GM21390 (cell line): ENCODE measurements at regions not wholly inside any gene's neighbourhood (a gene's known extent, or its start where the extent isn't known, plus 50 kb on each side); places are given as distances from the start of the nearest gene placed in this dataset.
"Not testable (repeated sequence)": the region's sequence is repeated elsewhere in the genome, so short reads cannot be mapped to it uniquely, and the experiment has no call there.

Source experiments
- ATAC-seq: cut with Tn5 transposase; IDR thresholded peaks from one replicate; pipeline ENCODE4 v1.9.1; 2021; ENCODE audit not compliant: unreplicated experiment

- ATAC-seq = no peak
Observed at GRCh38 chr13:75963302-75963701, 327.2 kb downstream of the LMO7 start.

GRCh38 chr13:75961911-75962310, 325.8 kb downstream of the LMO7 start:
- ATAC-seq = no peak

DNA sequence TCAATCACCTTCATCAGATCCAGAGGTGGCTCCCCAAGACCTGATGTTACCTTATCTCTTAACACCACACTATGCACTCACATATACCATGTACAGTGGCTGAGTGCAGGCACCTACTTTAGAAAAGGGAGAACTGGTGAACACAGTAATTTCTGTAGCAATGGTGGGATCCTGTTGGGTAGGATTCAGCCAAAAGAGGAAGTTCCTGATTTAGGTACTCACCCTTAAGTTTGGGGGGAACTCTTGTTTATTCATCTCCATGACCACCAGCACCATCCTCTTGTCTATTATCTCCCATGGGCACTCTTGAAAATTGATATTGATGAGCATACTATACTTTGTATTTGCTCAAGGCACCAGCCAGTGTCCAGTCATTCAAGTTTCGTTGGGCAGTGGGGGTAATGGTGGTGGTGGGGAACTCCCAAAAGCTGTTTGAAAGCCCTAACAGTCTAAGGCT, 324.4 kb downstream of the LMO7 start:
- peak; percentile 94 for ATAC-seq

DNA sequence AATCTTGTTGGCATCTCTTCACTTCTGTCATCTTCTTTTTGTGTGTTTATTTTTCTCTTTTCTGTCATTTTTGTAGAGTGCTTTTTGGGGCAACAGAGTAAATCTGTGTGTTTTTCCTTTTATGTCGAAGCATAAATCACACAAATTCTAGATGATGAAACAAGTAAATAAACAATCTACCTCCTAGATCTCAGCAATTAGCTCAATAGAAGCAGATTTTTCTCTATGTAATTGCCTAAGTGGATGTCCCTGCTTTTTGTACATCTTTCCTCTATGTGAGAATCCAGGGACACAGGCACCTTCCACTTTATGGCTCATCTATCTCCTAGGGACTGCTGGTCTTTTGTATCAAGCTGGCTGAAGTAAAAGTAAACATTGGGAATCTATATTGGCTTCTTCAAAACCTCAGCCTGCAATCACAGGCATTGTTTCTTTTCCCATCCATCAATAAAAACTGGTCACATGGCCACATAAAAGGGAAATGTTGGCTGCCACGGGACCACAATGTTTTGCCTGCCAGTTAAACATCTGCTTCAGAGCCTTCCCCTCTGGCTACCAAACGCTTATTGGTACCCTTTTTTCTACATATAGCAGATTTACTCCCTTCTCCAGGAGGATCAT, 323.8 kb downstream of the LMO7 start:
- ATAC-seq = peak; percentile 4

GRCh38 chr13:75953589-75953988, 317.5 kb downstream of the LMO7 start:
- ATAC-seq = not testable (repeated sequence)

DNA sequence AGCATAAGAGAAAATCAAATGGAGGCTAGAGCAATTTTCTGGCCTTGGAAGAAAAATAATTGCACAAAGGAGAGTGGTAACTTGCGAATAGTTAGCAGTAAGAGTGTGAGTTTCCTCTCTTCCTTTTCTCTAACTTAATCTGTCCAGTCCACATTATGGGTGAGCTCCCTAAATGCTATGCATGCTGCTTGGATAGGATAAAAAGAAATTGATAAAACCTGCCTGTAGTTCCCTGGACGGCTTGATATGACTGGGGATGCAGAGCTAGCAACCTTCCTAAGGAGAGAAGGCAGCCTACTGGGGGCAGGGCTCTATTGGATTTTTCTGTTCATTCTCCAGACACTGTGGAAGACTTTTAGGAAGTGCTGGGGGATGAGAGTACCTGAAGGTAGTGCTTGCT, 311.3 kb downstream of the LMO7 start:
- no peak for ATAC-seq

GRCh38 chr13:75946536-75947284, 310.6 kb downstream of the LMO7 start:
- ATAC-seq = no peak

- no peak for ATAC-seq
Observed at GRCh38 chr13:75945841-75946482, 309.8 kb downstream of the LMO7 start.

- ATAC-seq = no peak
Observed at GRCh38 chr13:75938811-75939560, 302.9 kb downstream of the LMO7 start.

GRCh38 chr13:75936791-75937190, 300.7 kb downstream of the LMO7 start:
- no peak for ATAC-seq

GRCh38 chr13:75935805-75936204, 299.7 kb downstream of the LMO7 start:
- ATAC-seq = no peak

- no peak for ATAC-seq
Observed at GRCh38 chr13:75934889-75935288, 298.8 kb downstream of the LMO7 start.

GRCh38 chr13:75932636-75933035, 296.5 kb downstream of the LMO7 start:
- ATAC-seq = no peak

- no peak for ATAC-seq
Observed at GRCh38 chr13:75931116-75931515, 295.0 kb downstream of the LMO7 start.

DNA sequence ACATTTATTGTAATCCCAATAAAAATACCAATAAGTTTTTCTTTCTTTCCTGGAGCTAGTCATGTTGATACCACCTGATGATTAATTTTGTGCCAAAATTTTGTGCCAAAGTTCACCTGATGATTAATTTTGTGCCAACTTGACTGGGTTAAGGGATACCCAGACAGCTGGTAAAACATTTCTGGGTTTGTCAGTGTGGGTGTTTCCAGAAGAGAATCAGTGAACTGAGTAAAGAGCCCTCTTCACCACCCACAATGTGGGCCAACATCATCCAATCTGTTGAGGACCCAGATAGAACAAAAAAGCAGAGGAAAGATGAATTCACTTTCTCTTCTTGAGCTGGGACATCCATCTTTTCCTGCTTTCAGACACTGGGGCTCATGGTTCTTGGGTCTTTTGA, 292.9 kb downstream of the LMO7 start:
- ATAC-seq = no peak

GRCh38 chr13:75927183-75927669, 291.1 kb downstream of the LMO7 start:
- ATAC-seq = no peak

- ATAC-seq = no peak
Observed at GRCh38 chr13:75920536-75920935, 284.4 kb downstream of the LMO7 start.

GRCh38 chr13:75919660-75920199, 283.6 kb downstream of the LMO7 start:
- ATAC-seq = no peak

GRCh38 chr13:75915066-75915465, 278.9 kb downstream of the LMO7 start:
- ATAC-seq = no peak

DNA sequence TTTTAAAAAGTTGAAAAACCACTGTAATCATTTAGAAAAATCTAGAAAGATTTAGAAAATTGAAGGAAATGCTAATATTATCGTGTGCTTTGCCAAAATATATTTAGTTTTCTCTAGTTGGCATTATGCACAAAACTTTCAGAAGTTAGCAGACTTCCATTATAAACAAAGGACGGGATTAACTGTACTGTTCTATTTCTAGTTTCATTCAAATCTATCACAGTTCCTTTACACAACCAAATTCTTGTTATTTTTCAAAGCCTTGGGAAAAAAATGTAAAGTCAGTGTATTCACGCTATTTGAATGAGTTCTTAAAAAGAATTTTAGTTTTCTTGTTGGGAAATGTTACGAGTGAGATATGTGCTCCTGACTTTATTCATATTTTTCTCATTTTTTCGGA, 277.8 kb downstream of the LMO7 start:
- ATAC-seq = no peak

GRCh38 chr13:75910591-75910990, 274.5 kb downstream of the LMO7 start:
- ATAC-seq = no peak
